ENCODE measurements at regions not wholly inside any gene's neighbourhood (a gene's known extent, or its start where the extent isn't known, plus 50 kb on each side); places are given as distances from the start of the nearest gene placed in this dataset.

DNA sequence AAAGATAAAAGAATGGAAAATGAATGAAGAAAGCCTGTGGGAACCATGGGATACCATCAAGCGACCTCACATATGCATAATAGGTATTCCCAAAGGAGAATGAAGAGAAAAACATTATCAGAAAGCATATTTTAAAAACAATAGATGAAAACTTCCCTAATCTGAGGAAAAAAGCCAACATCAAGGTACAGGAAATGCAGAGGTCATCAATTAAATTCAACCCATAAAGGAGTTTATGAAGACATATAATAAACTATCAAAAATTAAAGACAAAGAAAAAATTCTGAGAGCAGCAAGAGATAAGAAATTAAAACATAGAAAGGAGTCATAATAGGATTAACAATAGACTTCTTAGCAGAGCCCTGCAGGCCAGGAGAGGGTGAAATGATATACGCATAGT is 397.5 kb downstream of the GPM6A start:
- Histone ChIP-seq H3K4me1 (no peaks in the 10 kb centered on the region), H3K27ac (no peak overlapping the region), H3K36me3 (no peaks in the 10 kb centered on the region), H3K27me3 (no peaks in the 10 kb centered on the region), H3K4me3 (no peak overlapping the region), H3K9me3 (peaks cover 0 to 9% (median 2%) of the 10 kb centered on the region in 4 donors)
- WGBS, 2 donors, result 77 to 84% methylated on average over 2 of the region's 2 CpGs
- no peak for DNase-seq
- ATAC-seq (ENCODE audit: low FRiP score in 2 of 2), result no peak
- no peak for TF ChIP-seq EP300 (IDR thresholded peaks at IDR 0.05)
- TF ChIP-seq, protein P1, sequence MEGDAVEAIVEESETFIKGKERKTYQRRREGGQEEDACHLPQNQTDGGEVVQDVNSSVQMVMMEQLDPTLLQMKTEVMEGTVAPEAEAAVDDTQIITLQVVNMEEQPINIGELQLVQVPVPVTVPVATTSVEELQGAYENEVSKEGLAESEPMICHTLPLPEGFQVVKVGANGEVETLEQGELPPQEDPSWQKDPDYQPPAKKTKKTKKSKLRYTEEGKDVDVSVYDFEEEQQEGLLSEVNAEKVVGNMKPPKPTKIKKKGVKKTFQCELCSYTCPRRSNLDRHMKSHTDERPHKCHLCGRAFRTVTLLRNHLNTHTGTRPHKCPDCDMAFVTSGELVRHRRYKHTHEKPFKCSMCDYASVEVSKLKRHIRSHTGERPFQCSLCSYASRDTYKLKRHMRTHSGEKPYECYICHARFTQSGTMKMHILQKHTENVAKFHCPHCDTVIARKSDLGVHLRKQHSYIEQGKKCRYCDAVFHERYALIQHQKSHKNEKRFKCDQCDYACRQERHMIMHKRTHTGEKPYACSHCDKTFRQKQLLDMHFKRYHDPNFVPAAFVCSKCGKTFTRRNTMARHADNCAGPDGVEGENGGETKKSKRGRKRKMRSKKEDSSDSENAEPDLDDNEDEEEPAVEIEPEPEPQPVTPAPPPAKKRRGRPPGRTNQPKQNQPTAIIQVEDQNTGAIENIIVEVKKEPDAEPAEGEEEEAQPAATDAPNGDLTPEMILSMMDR (IDR thresholded peaks at IDR 0.05), result no peak
- no peak for TF ChIP-seq POLR2AphosphoS5 (IDR thresholded peaks at IDR 0.05)
- no peak for TF ChIP-seq POLR2A (IDR thresholded peaks at IDR 0.05)

DNA sequence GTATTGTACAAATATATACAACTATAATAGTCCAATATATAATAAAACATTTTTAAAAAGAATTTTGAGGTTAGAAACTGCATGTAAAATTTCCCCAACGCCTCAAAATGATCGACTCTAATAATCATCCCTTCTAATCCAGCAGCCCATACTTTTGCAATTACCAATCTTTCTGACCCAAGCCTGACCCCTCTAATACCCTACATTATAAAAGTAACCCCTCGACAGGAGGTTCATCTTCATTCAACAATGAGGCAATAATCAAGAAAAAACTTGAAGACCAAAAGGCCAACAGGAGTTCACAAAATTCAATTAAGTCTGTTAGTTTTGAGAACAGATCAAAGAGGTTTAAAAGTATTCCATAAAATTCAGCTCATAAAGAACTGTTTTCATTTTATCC is 393.5 kb downstream of the GPM6A start:
- 82 to 87% methylated on average over 3 of the region's 3 CpGs for WGBS, 2 donors
- ATAC-seq (ENCODE audit: low FRiP score in 2 of 2) (no peak), DNase-seq (no peak)
- TF ChIP-seq POLR2AphosphoS5 (IDR thresholded peaks at IDR 0.05) (no peak), EP300 (IDR thresholded peaks at IDR 0.05) (no peak), POLR2A (IDR thresholded peaks at IDR 0.05) (no peak)
- TF ChIP-seq, protein P1 (IDR thresholded peaks at IDR 0.05), result no peak
- no peaks in the 10 kb centered on the region for H3K36me3 ChIP-seq
- H3K4me1 ChIP-seq, result no peaks in the 10 kb centered on the region
- H3K9me3 ChIP-seq, result peaks cover 0 to 9% (median 2%) of the 10 kb centered on the region in 4 donors
- no peak overlapping the region for H3K27ac ChIP-seq
- H3K27me3 ChIP-seq, result no peaks in the 10 kb centered on the region
- H3K4me3 ChIP-seq, result no peak overlapping the region

- peak overlapping the region in 1 of 4 donors; percentile 4 for H3K27ac ChIP-seq
- peak in 1 of 2 donors; percentile 67 for ATAC-seq (ENCODE audit: low FRiP score in 2 of 2)
- WGBS, 2 donors, result 70 to 75% methylated on average over 2 of the region's 2 CpGs
Measured at GRCh38 chr4:175419236-175419718, 392.8 kb downstream of the GPM6A start.

DNA sequence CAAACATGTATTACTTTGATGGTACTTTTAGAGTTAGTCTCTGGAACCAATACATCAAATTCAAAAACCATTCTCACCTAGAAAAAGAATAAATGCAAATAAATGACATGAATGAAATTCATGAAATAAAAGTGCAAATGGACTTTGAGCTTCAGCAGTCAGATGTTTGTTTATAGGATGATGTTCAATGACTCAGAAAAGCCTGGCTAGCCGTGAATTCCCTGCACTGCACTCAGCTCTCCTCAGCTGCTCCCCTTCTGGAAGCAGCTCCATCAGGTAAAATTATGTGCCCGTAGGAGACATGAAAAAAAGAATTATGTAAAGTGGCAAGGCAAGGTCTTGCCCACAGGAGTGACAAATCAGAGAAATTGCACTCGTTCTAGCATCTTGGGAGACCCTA is 390.6 kb downstream of the GPM6A start:
- WGBS, 2 donors, result 75 to 79% methylated on average over 3 of the region's 3 CpGs
- DNase-seq (no peak), ATAC-seq (ENCODE audit: low FRiP score in 2 of 2) (no peak)
- Histone ChIP-seq H3K4me3 (no peak overlapping the region), H3K27ac (no peak overlapping the region), H3K9me3 (peaks cover 0 to 4% (median 2%) of the 10 kb centered on the region in 4 donors), H3K27me3 (no peaks in the 10 kb centered on the region), H3K36me3 (no peaks in the 10 kb centered on the region), H3K4me1 (no peaks in the 10 kb centered on the region)
- no peak for TF ChIP-seq EP300 (IDR thresholded peaks at IDR 0.05)
- TF ChIP-seq POLR2A (IDR thresholded peaks at IDR 0.05), result no peak
- TF ChIP-seq POLR2AphosphoS5 (IDR thresholded peaks at IDR 0.05), result no peak
- TF ChIP-seq, protein P1 (IDR thresholded peaks at IDR 0.05), result no peak

More at GRCh38 chr4:175419236-175419718, 392.8 kb downstream of the GPM6A start:
- H3K4me3 ChIP-seq, result no peak overlapping the region
- TF ChIP-seq POLR2AphosphoS5 (IDR thresholded peaks at IDR 0.05) (no peak), POLR2A (IDR thresholded peaks at IDR 0.05) (no peak), EP300 (IDR thresholded peaks at IDR 0.05) (no peak)
- TF ChIP-seq, protein P1 (IDR thresholded peaks at IDR 0.05), result no peak
- H3K27me3 ChIP-seq, result no peaks in the 10 kb centered on the region
- H3K9me3 ChIP-seq, result peaks cover 0 to 9% (median 2%) of the 10 kb centered on the region in 4 donors
- no peaks in the 10 kb centered on the region for H3K36me3 ChIP-seq
- DNase-seq, result no peak
- no peaks in the 10 kb centered on the region for H3K4me1 ChIP-seq

GRCh38 chr4:175422331-175422730 is 389.7 kb downstream of the GPM6A start:
- H3K4me3 ChIP-seq, result no peak overlapping the region
- no peak for TF ChIP-seq POLR2A (IDR thresholded peaks at IDR 0.05)
- TF ChIP-seq, protein P1 (IDR thresholded peaks at IDR 0.05), result no peak
- TF ChIP-seq POLR2AphosphoS5 (IDR thresholded peaks at IDR 0.05), result no peak
- no peak for TF ChIP-seq EP300 (IDR thresholded peaks at IDR 0.05)
- no peak overlapping the region for H3K27ac ChIP-seq
- ATAC-seq (ENCODE audit: low FRiP score in 2 of 2) (no peak), DNase-seq (no peak)
- no peaks in the 10 kb centered on the region for H3K9me3 ChIP-seq
- WGBS, 2 donors, result 86 to 87% methylated on average over 2 of the region's 2 CpGs
- H3K4me1 ChIP-seq, result no peaks in the 10 kb centered on the region
- H3K36me3 ChIP-seq, result no peaks in the 10 kb centered on the region
- no peaks in the 10 kb centered on the region for H3K27me3 ChIP-seq

Data from upper lobe of left lung (tissue), 6 donors.